ENCODE measurements at regions not wholly inside any gene's neighbourhood (a gene's known extent, or its start where the extent isn't known, plus 50 kb on each side); places are given as distances from the start of the nearest gene placed in this dataset.

DNA sequence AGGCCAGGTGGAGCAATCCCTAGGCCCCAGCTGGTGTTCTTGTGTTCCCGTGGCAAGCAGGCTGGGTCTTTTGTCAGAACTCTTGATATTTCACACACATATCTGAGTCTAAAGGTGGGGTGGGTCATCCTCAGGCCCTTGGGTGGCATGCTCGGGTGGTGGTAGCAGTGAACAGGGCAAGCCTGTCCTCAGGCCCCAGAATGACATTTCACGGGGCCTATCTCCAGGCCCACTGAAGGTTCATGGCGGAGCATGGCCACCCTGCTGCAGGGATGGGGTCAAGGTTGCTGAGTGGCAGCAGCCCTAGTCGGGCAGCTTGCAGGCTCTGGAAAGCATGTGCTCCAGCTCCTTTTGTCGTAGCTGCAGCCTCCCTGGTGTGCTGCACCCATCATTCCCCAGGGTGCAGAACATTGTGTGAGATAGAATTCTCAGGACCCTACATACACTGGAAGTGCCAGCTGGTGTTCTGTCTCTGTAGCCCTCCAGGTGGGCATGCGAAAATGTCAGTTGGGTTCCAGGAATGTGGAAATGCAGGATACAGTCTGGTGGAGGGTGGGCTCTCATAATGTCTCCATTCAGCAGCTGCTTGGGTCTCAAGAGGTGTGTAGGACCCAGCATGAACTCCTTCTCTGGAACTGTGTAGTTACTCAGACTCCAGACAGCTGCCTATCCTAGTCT is 1571.8 kb downstream of the STIM2 start:
- Histone ChIP-seq H3K27ac (ENCODE audit: insufficient read depth, low read length) (no peak overlapping the region), H2AFZ (ENCODE audit: low read length) (no peak overlapping the region), H3K4me1 (ENCODE audit: control insufficient read depth, extremely low read depth, insufficient read depth, low read length) (no peaks in the 10 kb centered on the region), H3K4me2 (ENCODE audit: extremely low read depth, insufficient read depth, low read length) (no peak overlapping the region), H3K9me3 (ENCODE audit: control insufficient read depth, insufficient read depth, low read depth, low read length) (no peaks in the 10 kb centered on the region), H3K79me2 (ENCODE audit: control insufficient read depth, insufficient read depth, low read length) (no peaks in the 10 kb centered on the region), H4K20me1 (ENCODE audit: control insufficient read depth, extremely low read depth, insufficient read depth, low read length) (no peaks in the 10 kb centered on the region), H3K9ac (ENCODE audit: insufficient read depth, low read length) (no peak overlapping the region), H3K4me3 (replicated peaks in 1 of 4; ENCODE audit: control extremely low read depth in 1 of 4, insufficient read depth in 1 of 4, low read depth in 3 of 4, low read length in 4 of 4) (no peak overlapping the region), H3K36me3 (ENCODE audit: control insufficient read depth, insufficient read depth, low read length) (no peaks in the 10 kb centered on the region), H3K27me3 (ENCODE audit: control insufficient read depth, insufficient read depth, low read length) (no peaks in the 10 kb centered on the region)
- TF ChIP-seq EZH2 (IDR thresholded peaks at IDR 0.05; ENCODE audit: low read length, missing control alignments) = no peak
- TF ChIP-seq CTCF (conservative IDR thresholded peaks at IDR 0.05 in 1 of 2, IDR thresholded peaks at IDR 0.05 in 1 of 2; ENCODE audit: low read depth in 1 of 2, low read length in 2 of 2) = no peak
- DNase-seq (ENCODE audit: low read depth in 2 of 2) = no peak

GRCh38 chr4:28435314-28435713 is 1574.7 kb downstream of the STIM2 start:
- peak in 1 of 2 donors; percentile 11 for DNase-seq (ENCODE audit: low read depth in 2 of 2)
- Histone ChIP-seq H3K27me3 (ENCODE audit: control insufficient read depth, insufficient read depth, low read length) (no peaks in the 10 kb centered on the region), H3K9me3 (ENCODE audit: control insufficient read depth, insufficient read depth, low read depth, low read length) (no peaks in the 10 kb centered on the region), H3K9ac (ENCODE audit: insufficient read depth, low read length) (no peak overlapping the region), H3K27ac (ENCODE audit: insufficient read depth, low read length) (no peak overlapping the region), H3K4me3 (replicated peaks in 1 of 4; ENCODE audit: control extremely low read depth in 1 of 4, insufficient read depth in 1 of 4, low read depth in 3 of 4, low read length in 4 of 4) (no peak overlapping the region), H4K20me1 (ENCODE audit: control insufficient read depth, extremely low read depth, insufficient read depth, low read length) (no peaks in the 10 kb centered on the region), H3K4me2 (ENCODE audit: extremely low read depth, insufficient read depth, low read length) (peak overlapping the region; percentile 58), H3K36me3 (ENCODE audit: control insufficient read depth, insufficient read depth, low read length) (no peaks in the 10 kb centered on the region), H3K4me1 (ENCODE audit: control insufficient read depth, extremely low read depth, insufficient read depth, low read length) (no peaks in the 10 kb centered on the region), H2AFZ (ENCODE audit: low read length) (peak overlapping the region; percentile 60), H3K79me2 (ENCODE audit: control insufficient read depth, insufficient read depth, low read length) (no peaks in the 10 kb centered on the region)
- TF ChIP-seq EZH2 (IDR thresholded peaks at IDR 0.05; ENCODE audit: low read length, missing control alignments) (no peak), CTCF (conservative IDR thresholded peaks at IDR 0.05 in 1 of 2, IDR thresholded peaks at IDR 0.05 in 1 of 2; ENCODE audit: low read depth in 1 of 2, low read length in 2 of 2) (no peak)

- H4K20me1 ChIP-seq (ENCODE audit: control insufficient read depth, extremely low read depth, insufficient read depth, low read length) = no peaks in the 10 kb centered on the region
- TF ChIP-seq EZH2 (IDR thresholded peaks at IDR 0.05; ENCODE audit: low read length, missing control alignments) (no peak), CTCF (conservative IDR thresholded peaks at IDR 0.05 in 1 of 2, IDR thresholded peaks at IDR 0.05 in 1 of 2; ENCODE audit: low read depth in 1 of 2, low read length in 2 of 2) (no peak)
- no peaks in the 10 kb centered on the region for H3K36me3 ChIP-seq (ENCODE audit: control insufficient read depth, insufficient read depth, low read length)
- H3K27ac ChIP-seq (ENCODE audit: insufficient read depth, low read length) = no peak overlapping the region
- no peaks in the 10 kb centered on the region for H3K9me3 ChIP-seq (ENCODE audit: control insufficient read depth, insufficient read depth, low read depth, low read length)
- no peaks in the 10 kb centered on the region for H3K27me3 ChIP-seq (ENCODE audit: control insufficient read depth, insufficient read depth, low read length)
- no peak overlapping the region for H3K9ac ChIP-seq (ENCODE audit: insufficient read depth, low read length)
- no peak overlapping the region for H3K4me2 ChIP-seq (ENCODE audit: extremely low read depth, insufficient read depth, low read length)
- H3K4me3 ChIP-seq (replicated peaks in 1 of 4; ENCODE audit: control extremely low read depth in 1 of 4, insufficient read depth in 1 of 4, low read depth in 3 of 4, low read length in 4 of 4) = no peak overlapping the region
- DNase-seq (ENCODE audit: low read depth in 2 of 2) = no peak
- H3K79me2 ChIP-seq (ENCODE audit: control insufficient read depth, insufficient read depth, low read length) = no peaks in the 10 kb centered on the region
- H2AFZ ChIP-seq (ENCODE audit: low read length) = no peak overlapping the region
- H3K4me1 ChIP-seq (ENCODE audit: control insufficient read depth, extremely low read depth, insufficient read depth, low read length) = no peaks in the 10 kb centered on the region
Observed at GRCh38 chr4:28436191-28437080, 1575.8 kb downstream of the STIM2 start.

All from fibroblast of lung (primary cell).